ENCODE measurements at regions not wholly inside any gene's neighbourhood (a gene's known extent, or its start where the extent isn't known, plus 50 kb on each side); places are given as distances from the start of the nearest gene placed in this dataset.

DNA sequence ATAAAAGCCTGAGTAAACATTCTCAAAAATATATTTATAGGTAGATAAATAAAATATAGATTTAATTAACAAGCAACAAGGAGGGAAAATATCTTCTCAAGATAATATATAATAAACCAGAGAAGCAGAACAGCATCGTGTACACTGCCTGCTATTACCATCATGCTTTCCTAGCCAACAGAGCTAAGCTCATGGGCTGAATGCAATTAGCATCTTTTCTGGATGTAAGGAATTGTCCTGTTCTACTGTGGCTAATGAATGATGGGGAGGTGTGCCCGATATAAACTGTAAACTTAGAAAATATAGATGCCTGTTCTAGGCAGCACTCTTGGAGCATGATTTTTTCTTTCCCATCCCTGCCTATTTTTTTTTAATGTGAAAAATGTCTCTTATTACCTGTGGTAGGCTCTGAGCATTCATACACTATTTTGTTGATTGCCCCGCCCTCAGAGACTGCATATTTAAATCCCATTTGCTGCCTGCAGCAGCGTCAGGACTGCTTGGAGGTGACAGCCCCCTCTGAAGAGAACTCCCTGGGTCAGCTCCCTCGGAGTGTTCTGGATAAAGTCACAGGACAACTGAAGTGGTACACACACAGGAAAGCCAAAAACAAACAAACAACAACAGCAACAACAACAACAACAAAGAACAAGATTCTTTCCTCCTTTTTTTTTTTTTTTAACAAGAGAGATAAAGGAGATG is 312.3 kb downstream of the SATB1 start:
- Histone ChIP-seq H2AK5ac (ENCODE audit: low read length, severe bottlenecking) (no peak overlapping the region), H4K91ac (ENCODE audit: low read length) (no peak overlapping the region), H2AFZ (ENCODE audit: low read depth, low read length) (no peak overlapping the region), H3K79me1 (replicated peaks; ENCODE audit: low read length, poor library complexity, severe bottlenecking) (no peaks in the 10 kb centered on the region), H2BK12ac (ENCODE audit: low read length in 2 of 2) (no peak overlapping the region), H2BK5ac (ENCODE audit: low read depth, low read length, poor library complexity, severe bottlenecking) (no peak overlapping the region), H2BK15ac (ENCODE audit: low read depth, poor library complexity, severe bottlenecking) (no peak overlapping the region), H3K36me3 (ENCODE audit: control insufficient read depth in 1 of 2, insufficient read depth in 2 of 2, low read depth in 1 of 2, low read length in 2 of 2) (no peaks in the 10 kb centered on the region), H3K27me3 (ENCODE audit: control insufficient read depth in 1 of 2, insufficient read depth in 1 of 2, low read length in 2 of 2) (no peaks in the 10 kb centered on the region), H3K4me1 (ENCODE audit: control insufficient read depth, insufficient read depth, low read depth, low read length) (no peaks in the 10 kb centered on the region), H3K18ac (ENCODE audit: low read depth in 1 of 2, low read length in 2 of 2) (no peak overlapping the region), H3K14ac (ENCODE audit: low read length in 2 of 2) (no peak overlapping the region), H3K4ac (ENCODE audit: low read depth in 1 of 2, low read length in 2 of 2) (no peak overlapping the region), H3K9me3 (ENCODE audit: control insufficient read depth, low read length) (no peaks in the 10 kb centered on the region), H3K23ac (ENCODE audit: low read length in 2 of 2) (no peak overlapping the region), H2BK120ac (ENCODE audit: low read depth, low read length) (no peak overlapping the region), H3K4me3 (ENCODE audit: insufficient read depth in 1 of 2, low read depth in 1 of 2, low read length in 2 of 2) (no peak overlapping the region), H3K9ac (ENCODE audit: low read length) (no peak overlapping the region), H3K4me2 (ENCODE audit: low read length, poor library complexity, severe bottlenecking) (no peak overlapping the region), H3K27ac (ENCODE audit: low read length, poor library complexity, severe bottlenecking) (no peak overlapping the region), H4K8ac (ENCODE audit: low read length) (no peak overlapping the region)
- 56% methylated on average over 4 of the region's 5 CpGs for WGBS
- no peak for DNase-seq

DNA sequence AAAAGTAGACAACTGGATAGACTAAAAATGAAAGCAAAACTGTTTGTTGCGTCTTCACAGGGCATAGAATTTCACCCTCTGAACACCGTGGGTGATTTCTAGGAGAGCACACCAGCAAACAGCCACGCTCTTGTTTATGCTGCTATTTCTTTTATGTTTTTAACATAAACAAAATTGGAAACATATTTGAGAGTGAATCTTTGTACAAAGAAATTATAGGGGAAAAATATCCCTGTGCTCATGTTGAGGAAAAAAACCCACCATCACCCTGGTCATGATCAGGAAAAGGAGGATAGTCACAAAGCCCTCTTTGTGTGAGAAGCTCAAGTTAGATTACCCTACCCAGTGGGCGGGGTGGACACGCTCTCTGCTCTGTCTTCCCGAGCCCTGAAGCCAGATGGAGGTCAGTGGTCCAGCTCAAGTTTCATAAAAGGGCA is 313.3 kb downstream of the SATB1 start:
- no peak overlapping the region for H3K4ac ChIP-seq (ENCODE audit: low read depth in 1 of 2, low read length in 2 of 2)
- H3K4me3 ChIP-seq (ENCODE audit: insufficient read depth in 1 of 2, low read depth in 1 of 2, low read length in 2 of 2): peak overlapping the region in 1 of 2 experiments; percentile 62
- H3K18ac ChIP-seq (ENCODE audit: low read depth in 1 of 2, low read length in 2 of 2): no peak overlapping the region
- H3K36me3 ChIP-seq (ENCODE audit: control insufficient read depth in 1 of 2, insufficient read depth in 2 of 2, low read depth in 1 of 2, low read length in 2 of 2): no peaks in the 10 kb centered on the region
- no peaks in the 10 kb centered on the region for H3K27me3 ChIP-seq (ENCODE audit: control insufficient read depth in 1 of 2, insufficient read depth in 1 of 2, low read length in 2 of 2)
- WGBS: 47% methylated on average over 5 of the region's 6 CpGs
- no peaks in the 10 kb centered on the region for H3K9me3 ChIP-seq (ENCODE audit: control insufficient read depth, low read length)
- no peaks in the 10 kb centered on the region for H3K4me1 ChIP-seq (ENCODE audit: control insufficient read depth, insufficient read depth, low read depth, low read length)
- H3K4me2 ChIP-seq (ENCODE audit: low read length, poor library complexity, severe bottlenecking): peak overlapping the region; percentile 28
- no peak overlapping the region for H3K27ac ChIP-seq (ENCODE audit: low read length, poor library complexity, severe bottlenecking)
- H3K23ac ChIP-seq (ENCODE audit: low read length in 2 of 2): no peak overlapping the region
- H3K79me1 ChIP-seq (replicated peaks; ENCODE audit: low read length, poor library complexity, severe bottlenecking): no peaks in the 10 kb centered on the region
- no peak overlapping the region for H4K91ac ChIP-seq (ENCODE audit: low read length)
- H2BK120ac ChIP-seq (ENCODE audit: low read depth, low read length): no peak overlapping the region
- H4K8ac ChIP-seq (ENCODE audit: low read length): no peak overlapping the region
- no peak overlapping the region for H2BK5ac ChIP-seq (ENCODE audit: low read depth, low read length, poor library complexity, severe bottlenecking)
- no peak overlapping the region for H3K14ac ChIP-seq (ENCODE audit: low read length in 2 of 2)
- no peak overlapping the region for H2BK12ac ChIP-seq (ENCODE audit: low read length in 2 of 2)
- no peak overlapping the region for H2AK5ac ChIP-seq (ENCODE audit: low read length, severe bottlenecking)
- H2BK15ac ChIP-seq (ENCODE audit: low read depth, poor library complexity, severe bottlenecking): no peak overlapping the region
- H2AFZ ChIP-seq (ENCODE audit: low read depth, low read length): no peak overlapping the region
- H3K9ac ChIP-seq (ENCODE audit: low read length): peak overlapping the region; percentile 82
- DNase-seq: no peak

DNA sequence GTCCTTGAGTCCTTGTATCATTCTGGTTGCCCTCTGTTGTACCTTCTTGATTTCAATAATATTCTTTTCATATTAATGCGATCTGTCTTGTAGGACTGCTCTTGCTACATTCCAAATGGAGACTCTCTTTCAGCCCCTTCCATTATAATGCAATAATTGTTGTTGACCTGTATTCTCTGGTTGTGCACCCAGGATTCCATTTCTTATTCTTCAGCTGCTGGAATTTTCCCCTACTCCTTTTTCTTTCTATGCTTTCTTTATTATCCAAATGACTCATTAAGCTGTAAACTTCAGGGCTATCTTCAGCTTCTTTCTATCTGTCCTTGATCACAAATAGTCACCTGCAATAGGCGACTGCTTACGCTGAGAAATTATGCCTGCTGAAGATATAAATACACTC is 321.5 kb downstream of the SATB1 start:
- Histone ChIP-seq H3K4ac (ENCODE audit: low read depth in 1 of 2, low read length in 2 of 2) (no peak overlapping the region), H2AFZ (ENCODE audit: low read depth, low read length) (no peak overlapping the region), H3K23ac (ENCODE audit: low read length in 2 of 2) (no peak overlapping the region), H2BK12ac (ENCODE audit: low read length in 2 of 2) (no peak overlapping the region), H2BK15ac (ENCODE audit: low read depth, poor library complexity, severe bottlenecking) (no peak overlapping the region), H3K36me3 (ENCODE audit: control insufficient read depth in 1 of 2, insufficient read depth in 2 of 2, low read depth in 1 of 2, low read length in 2 of 2) (no peaks in the 10 kb centered on the region), H3K9me3 (ENCODE audit: control insufficient read depth, low read length) (no peaks in the 10 kb centered on the region), H4K91ac (ENCODE audit: low read length) (no peak overlapping the region), H3K27me3 (ENCODE audit: control insufficient read depth in 1 of 2, insufficient read depth in 1 of 2, low read length in 2 of 2) (no peaks in the 10 kb centered on the region), H3K9ac (ENCODE audit: low read length) (no peak overlapping the region), H2AK5ac (ENCODE audit: low read length, severe bottlenecking) (no peak overlapping the region), H3K27ac (ENCODE audit: low read length, poor library complexity, severe bottlenecking) (no peak overlapping the region), H3K79me1 (replicated peaks; ENCODE audit: low read length, poor library complexity, severe bottlenecking) (no peaks in the 10 kb centered on the region), H2BK5ac (ENCODE audit: low read depth, low read length, poor library complexity, severe bottlenecking) (no peak overlapping the region), H3K4me1 (ENCODE audit: control insufficient read depth, insufficient read depth, low read depth, low read length) (peaks cover 4% of the 10 kb centered on the region), H3K18ac (ENCODE audit: low read depth in 1 of 2, low read length in 2 of 2) (no peak overlapping the region), H3K14ac (ENCODE audit: low read length in 2 of 2) (no peak overlapping the region), H2BK120ac (ENCODE audit: low read depth, low read length) (no peak overlapping the region), H3K4me2 (ENCODE audit: low read length, poor library complexity, severe bottlenecking) (no peak overlapping the region), H4K8ac (ENCODE audit: low read length) (no peak overlapping the region), H3K4me3 (ENCODE audit: insufficient read depth in 1 of 2, low read depth in 1 of 2, low read length in 2 of 2) (no peak overlapping the region)
- DNase-seq: no peak
- 85% methylated on average over 3 of the region's 3 CpGs for WGBS

DNA sequence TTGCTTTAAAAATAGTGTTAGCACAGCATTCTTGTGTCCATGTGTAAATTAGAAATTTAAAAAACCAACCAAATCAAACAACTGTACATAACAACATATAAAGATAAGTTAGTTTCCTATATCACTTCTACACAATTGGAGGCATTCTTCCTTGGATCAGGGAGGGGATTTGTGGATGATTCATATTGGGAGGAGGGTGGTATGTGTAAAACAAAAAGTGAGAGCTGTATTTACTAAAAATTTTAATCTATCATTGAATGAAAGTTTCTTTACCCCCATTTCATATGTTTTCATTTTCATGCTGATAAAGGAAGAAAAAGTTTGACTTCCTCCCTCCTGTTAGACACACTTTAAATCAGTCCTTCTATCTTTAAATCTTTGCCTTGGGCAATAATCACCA is 325.0 kb downstream of the SATB1 start:
- Histone ChIP-seq H2BK15ac (ENCODE audit: low read depth, poor library complexity, severe bottlenecking) (no peak overlapping the region), H3K4ac (ENCODE audit: low read depth in 1 of 2, low read length in 2 of 2) (no peak overlapping the region), H3K4me2 (ENCODE audit: low read length, poor library complexity, severe bottlenecking) (no peak overlapping the region), H3K27me3 (ENCODE audit: control insufficient read depth in 1 of 2, insufficient read depth in 1 of 2, low read length in 2 of 2) (no peaks in the 10 kb centered on the region), H3K23ac (ENCODE audit: low read length in 2 of 2) (no peak overlapping the region), H2AFZ (ENCODE audit: low read depth, low read length) (no peak overlapping the region), H3K9me3 (ENCODE audit: control insufficient read depth, low read length) (peaks cover 11% of the 10 kb centered on the region), H4K91ac (ENCODE audit: low read length) (no peak overlapping the region), H3K14ac (ENCODE audit: low read length in 2 of 2) (no peak overlapping the region), H3K4me3 (ENCODE audit: insufficient read depth in 1 of 2, low read depth in 1 of 2, low read length in 2 of 2) (no peak overlapping the region), H3K27ac (ENCODE audit: low read length, poor library complexity, severe bottlenecking) (no peak overlapping the region), H4K8ac (ENCODE audit: low read length) (no peak overlapping the region), H3K79me1 (replicated peaks; ENCODE audit: low read length, poor library complexity, severe bottlenecking) (no peaks in the 10 kb centered on the region), H2AK5ac (ENCODE audit: low read length, severe bottlenecking) (no peak overlapping the region), H2BK12ac (ENCODE audit: low read length in 2 of 2) (no peak overlapping the region), H3K36me3 (ENCODE audit: control insufficient read depth in 1 of 2, insufficient read depth in 2 of 2, low read depth in 1 of 2, low read length in 2 of 2) (no peaks in the 10 kb centered on the region), H3K9ac (ENCODE audit: low read length) (peak overlapping the region; percentile 80), H2BK5ac (ENCODE audit: low read depth, low read length, poor library complexity, severe bottlenecking) (no peak overlapping the region), H3K4me1 (ENCODE audit: control insufficient read depth, insufficient read depth, low read depth, low read length) (peaks cover 4% of the 10 kb centered on the region), H3K18ac (ENCODE audit: low read depth in 1 of 2, low read length in 2 of 2) (no peak overlapping the region), H2BK120ac (ENCODE audit: low read depth, low read length) (no peak overlapping the region)
- DNase-seq: no peak

Data from mesenchymal stem cell (in vitro differentiated cells and primary cell).